ENCODE measurements at regions not wholly inside any gene's neighbourhood (a gene's known extent, or its start where the extent isn't known, plus 50 kb on each side); places are given as distances from the start of the nearest gene placed in this dataset.
A peak's percentile ranks its signal among the peaks of the same experiment; 100 is the strongest.
"Not testable (repeated sequence)": the region's sequence is repeated elsewhere in the genome, so short reads cannot be mapped to it uniquely, and the experiment has no call there.

DNA sequence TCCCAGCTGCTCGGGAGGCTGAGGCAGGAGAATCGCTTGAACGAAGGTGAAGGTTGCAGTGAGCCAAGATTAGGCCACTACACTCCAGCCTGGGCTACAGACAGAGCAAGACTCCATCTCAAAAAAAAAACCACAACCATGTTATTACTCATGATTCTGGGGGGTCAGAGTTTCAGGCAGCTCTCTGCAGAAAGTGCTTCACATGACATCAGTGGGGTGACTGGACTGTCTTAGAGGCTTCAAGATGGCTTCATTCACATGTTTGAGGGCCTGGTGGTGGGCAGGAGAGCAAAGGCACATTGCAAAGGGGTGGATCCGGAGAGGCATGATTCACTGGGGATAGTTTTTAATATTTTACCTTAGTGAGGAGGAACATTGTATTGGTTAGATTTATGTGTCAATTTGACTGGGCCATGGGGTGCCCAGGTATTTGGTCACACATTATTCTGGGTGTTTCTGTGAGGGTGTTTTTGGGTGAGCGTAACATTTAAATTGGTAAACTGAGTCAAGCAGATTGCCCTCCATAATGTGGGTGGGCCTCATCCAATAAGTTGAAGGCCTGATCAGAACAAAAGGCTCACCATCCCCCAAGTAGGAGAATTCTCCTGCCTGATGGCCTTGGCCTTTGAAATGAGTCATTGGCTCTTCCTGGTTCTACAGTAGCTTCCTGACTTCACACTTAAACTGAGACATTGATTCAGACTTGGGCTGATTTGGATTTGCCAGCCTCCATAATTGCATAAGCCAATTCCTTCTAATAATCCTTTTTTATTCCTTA is 109.8 kb downstream of the GOSR1 start:
- DNase-seq (ENCODE audit: low read depth in 2 of 2) = peak in 1 of 2 experiments; percentile 9

DNA sequence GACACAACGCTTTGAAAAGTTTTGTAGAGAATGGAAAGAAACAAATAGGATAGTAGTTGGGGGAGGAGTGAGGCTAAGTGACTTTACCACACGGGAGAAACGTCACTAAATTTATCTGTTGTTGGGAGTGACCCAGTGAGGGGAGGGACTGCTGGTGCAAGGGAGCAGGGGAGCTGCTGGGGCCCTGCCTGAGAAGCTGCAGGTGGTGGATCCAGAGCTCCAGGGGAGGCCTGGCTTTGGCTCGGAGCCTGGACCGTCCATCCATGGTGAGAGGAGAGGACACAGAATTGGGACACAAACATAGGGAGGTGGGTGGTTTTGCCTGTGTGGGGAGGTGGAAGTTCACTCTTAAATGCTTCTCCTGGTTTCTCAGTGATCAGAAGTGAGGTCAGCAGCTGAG is 107.6 kb downstream of the GOSR1 start:
- no peak for DNase-seq (ENCODE audit: low read depth in 2 of 2)

DNA sequence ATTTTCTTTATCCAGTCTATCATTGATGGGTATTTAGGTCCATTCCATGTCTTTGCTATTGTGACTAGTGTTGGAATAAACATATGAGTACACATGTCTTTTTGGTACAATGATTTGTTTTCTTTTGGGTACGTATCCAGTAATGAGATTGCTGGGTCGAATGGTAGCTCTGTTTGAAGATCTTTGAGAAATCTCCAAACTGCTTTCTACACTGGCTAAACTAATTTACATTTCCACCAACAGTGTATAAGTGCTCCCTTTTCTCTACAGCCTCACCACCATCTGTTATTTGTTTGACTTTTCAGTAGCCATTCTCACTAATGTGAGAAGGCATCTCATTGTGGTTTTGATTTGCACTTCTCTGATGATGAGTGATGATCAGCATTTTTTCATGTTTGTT is 103.7 kb downstream of the GOSR1 start:
- peak; percentile 65 to 67 for DNase-seq (ENCODE audit: low read depth in 2 of 2)

DNA sequence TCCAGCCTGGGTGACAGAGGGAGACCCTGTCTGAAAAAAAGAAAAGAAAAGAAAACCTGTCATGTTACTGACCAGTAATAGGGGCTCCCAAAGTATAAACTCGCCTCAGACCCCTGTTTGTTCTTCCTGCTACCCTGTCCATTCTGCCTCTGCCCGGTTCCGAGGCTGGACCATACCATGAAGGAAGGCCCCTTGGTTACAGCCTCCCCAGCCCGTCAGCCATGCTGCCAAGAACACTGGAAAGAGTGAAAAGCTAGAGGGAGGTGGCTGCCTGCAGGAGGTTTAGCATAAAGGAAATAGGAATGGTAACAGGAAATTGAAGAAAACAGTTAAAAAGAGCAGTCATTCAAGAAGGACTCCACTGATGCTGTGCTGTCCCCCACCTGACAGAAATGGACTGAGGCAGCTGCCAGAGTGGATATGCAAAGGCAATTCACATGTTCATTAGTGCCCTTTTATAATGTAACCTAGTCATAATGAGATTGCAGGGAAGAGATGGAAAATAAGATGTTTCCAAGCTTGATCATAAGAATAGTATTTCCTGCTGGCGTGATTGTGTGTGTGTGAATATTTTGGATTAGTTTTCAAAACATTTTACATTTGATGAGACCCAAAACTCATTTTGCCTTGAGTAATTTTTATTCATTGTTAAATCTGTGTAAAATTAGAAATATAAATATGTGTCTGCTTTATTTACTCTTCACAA is 102.6 kb downstream of the GOSR1 start:
- no peak for DNase-seq (ENCODE audit: low read depth in 2 of 2)

DNA sequence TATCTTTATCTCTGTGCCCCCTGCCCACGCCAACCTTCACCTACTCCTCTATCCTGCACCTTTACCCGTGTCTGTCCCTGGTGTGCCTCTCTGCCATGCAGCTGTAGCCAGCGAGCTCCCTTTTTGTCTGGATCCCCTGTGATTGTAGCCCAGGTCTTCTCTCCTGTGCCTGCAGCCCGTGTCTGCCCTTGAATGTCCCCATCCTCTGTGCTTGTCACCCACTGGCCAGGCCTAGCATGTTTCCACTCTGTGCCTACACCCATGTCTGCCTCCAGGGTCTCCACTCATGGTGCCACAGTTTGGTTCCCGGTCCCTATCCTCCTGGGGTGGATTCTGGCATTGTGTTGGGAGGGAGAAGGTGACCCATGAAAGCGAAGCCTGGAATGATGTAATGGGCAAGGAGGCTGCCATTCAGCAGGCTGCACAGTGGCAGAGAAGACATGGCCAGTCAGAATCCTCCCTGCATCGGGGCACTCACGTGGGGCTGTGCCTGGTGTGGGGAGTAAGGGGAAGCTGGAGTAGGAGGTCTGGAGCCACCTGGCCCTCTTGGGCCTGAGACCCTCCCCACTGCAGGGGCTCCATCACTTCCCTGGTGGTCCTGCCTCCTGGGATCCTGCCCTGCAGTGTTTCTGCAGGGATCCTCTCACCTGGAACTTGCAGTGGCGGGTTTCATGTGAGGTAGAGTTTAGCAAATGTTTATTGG is 101.0 kb downstream of the GOSR1 start:
- DNase-seq (ENCODE audit: low read depth in 2 of 2) = not testable (repeated sequence)

All from fibroblast of skin of left quadriceps (primary cell).